ENCODE measurements at regions not wholly inside any gene's neighbourhood (a gene's known extent, or its start where the extent isn't known, plus 50 kb on each side); places are given as distances from the start of the nearest gene placed in this dataset.

- Histone ChIP-seq H3K9me3 (ENCODE audit: insufficient read depth in 2 of 2, low read depth in 1 of 2, low read length in 1 of 2) (no peaks in the 10 kb centered on the region; a peak in 1 of 4 replicates), H3K18ac (ENCODE audit: extremely low read depth, low read length) (no peak overlapping the region), H2BK120ac (replicated peaks; ENCODE audit: low read depth, low read length) (no peak overlapping the region), H3K27me3 (replicated peaks in 1 of 4; ENCODE audit: control insufficient read depth in 3 of 4, extremely low read depth in 1 of 4, insufficient read depth in 3 of 4, low read length in 3 of 4) (peaks cover 0 to 2% (median 0%) of the 10 kb centered on the region in 4 experiments; a peak in 2 of 7 replicates), H3K23ac (ENCODE audit: insufficient read length) (no peak overlapping the region), H3K4me3 (ENCODE audit: extremely low read depth in 1 of 4, insufficient read depth in 2 of 4, low read depth in 3 of 4, low read length in 4 of 4) (no peak overlapping the region), H3K79me2 (ENCODE audit: control insufficient read depth in 1 of 2, insufficient read depth in 2 of 2, low read length in 2 of 2) (no peaks in the 10 kb centered on the region), H4K20me1 (replicated peaks in 1 of 2; ENCODE audit: control insufficient read depth in 1 of 2, insufficient read depth in 2 of 2, low read length in 2 of 2) (no peaks in the 10 kb centered on the region), H4K91ac (replicated peaks; ENCODE audit: insufficient read length, low read length) (peak overlapping the region; percentile 13), H3K56ac (replicated peaks; ENCODE audit: insufficient read length, low read depth, low read length) (no peak overlapping the region), H3K79me1 (ENCODE audit: low read depth, low read length) (no peaks in the 10 kb centered on the region), H3K36me3 (ENCODE audit: control insufficient read depth in 2 of 4, insufficient read depth in 4 of 4, low read length in 3 of 4) (no peaks in the 10 kb centered on the region), H2BK12ac (ENCODE audit: low read depth, low read length) (no peak overlapping the region; the same call in 1 of the 2 replicates), H4K8ac (ENCODE audit: extremely low read depth, insufficient read depth, low read length) (no peak overlapping the region; the same call in 1 of the 2 replicates), H2AK5ac (ENCODE audit: low read depth, low read length) (no peak overlapping the region), H4K5ac (ENCODE audit: insufficient read length, low read depth, low read length) (no peak overlapping the region), H3K14ac (ENCODE audit: insufficient read length) (no peak overlapping the region), H2BK5ac (ENCODE audit: low read depth, low read length) (no peak overlapping the region), H3K4me2 (ENCODE audit: insufficient read depth in 1 of 2, low read depth in 2 of 2, low read length in 2 of 2) (no peak overlapping the region), H3K4me1 (replicated peaks in 1 of 4; ENCODE audit: control insufficient read depth in 3 of 4, insufficient read depth in 4 of 4, low read length in 3 of 4) (peaks cover 0 to 3% (median 0%) of the 10 kb centered on the region in 4 experiments; a peak in 1 of 7 replicates), H2BK15ac (ENCODE audit: low read length) (no peak overlapping the region; the same call in 1 of the 2 replicates), H3K4ac (replicated peaks; ENCODE audit: insufficient read length, low read depth, low read length) (no peak overlapping the region), H3K23me2 (ENCODE audit: low read depth, low read length) (no peaks in the 10 kb centered on the region), H3K27ac (ENCODE audit: low read depth, low read length) (no peak overlapping the region), H2AFZ (ENCODE audit: low read length) (no peak overlapping the region), H3K9ac (replicated peaks in 1 of 4; ENCODE audit: extremely low read depth in 1 of 4, low read depth in 3 of 4, low read length in 3 of 4) (no peak overlapping the region), H2BK20ac (ENCODE audit: low read length) (no peak overlapping the region)
- 80% methylated on average over 12 of the region's 12 CpGs; no CpG with 5 or more reads in 1 of the 2 experiments for WGBS, 2 experiments (ENCODE audit: extremely low coverage in 1 of 2, insufficient coverage in 1 of 2, insufficient read length in 1 of 2, insufficient replicate concordance in 2 of 2, low coverage in 1 of 2, low lambda C conversion rate in 2 of 2, missing lambda C conversion rate in 1 of 2)
- DNase-seq (ENCODE audit: low read depth in 1 of 2, low spot score in 2 of 2): no peak
- ChIA-PET CTCF (ENCODE audit: partially characterized antibody) (interaction anchor here (1.1 kb wide), 1 partner anchor 9 kb away, joined by 6 read pairs; no protein-coding TSS in a partner anchor), POLR2A (ENCODE audit: partially characterized antibody) (no interaction called here)
- no peak for TF ChIP-seq BRCA1 (IDR thresholded peaks at IDR 0.05; ENCODE audit: low read depth, low read length)
- TF ChIP-seq NANOG (IDR thresholded peaks at IDR 0.05; ENCODE audit: insufficient read depth, low read depth, low read length, poor library complexity, severe bottlenecking): no peak
- no peak for FAIRE-seq
These were observed 113.0 kb downstream of the SOX1 start for GRCh38 chr13:112179995-112180394.
